Naive thymus-derived CD8-positive, alpha-beta T cell (primary cell): ENCODE measurements at regions not wholly inside any gene's neighbourhood (a gene's known extent, or its start where the extent isn't known, plus 50 kb on each side); places are given as distances from the start of the nearest gene placed in this dataset.
"Not testable (repeated sequence)": the region's sequence is repeated elsewhere in the genome, so short reads cannot be mapped to it uniquely, and the experiment has no call there.

Experiments used
- ATAC-seq, 2 donors: fragments of 150-1000 bp; cut with Tn5 transposase in 1 of 2; sonication (Bioruptor Pico), chemical (Tn5 transposase) in 1 of 2; 1 replicate in 1 of 2; 2 replicates in 1 of 2; pipeline ENCODE4 v1.10.0; 2021; ENCODE audit warnings: mild to moderate bottlenecking in 2 of 2, moderate library complexity in 2 of 2
- POLR2A ChIA-PET: fragments of 350-600 bp; sonication (Branson Sonifier 250); formaldehyde crosslinking; loops from one replicate; lab custom pipeline; 2021; ENCODE audit warnings: antibody characterized with exemption; lab: Charles Lee
- DNase-seq, 10 donors: peaks; one replicate each; pipeline versions ENCODE4 v3.0.0 to v3.0.0-alpha.2; 2020 to 2022
- H3K27ac Mint-ChIP-seq, 10 donors: one replicate each; pipeline ENCODE4 v1.8.0; 2020 to 2022; ENCODE audit warnings: mild to moderate bottlenecking in 10 of 10, mixed read lengths in 10 of 10, moderate library complexity in 4 of 10, inconsistent platforms in 1 of 10
- H3K27me3 Mint-ChIP-seq, 5 donors: one replicate each; pipeline ENCODE4 v1.8.0; 2021 to 2022; ENCODE audit warnings: mixed read lengths in 5 of 5
- H3K36me3 Mint-ChIP-seq, 3 donors: one replicate each; pipeline ENCODE4 v1.8.0; 2020 to 2022; ENCODE audit warnings: mixed read lengths in 3 of 3, mild to moderate bottlenecking in 2 of 3, inconsistent platforms in 1 of 3
- H3K4me1 Mint-ChIP-seq, 4 donors: one replicate each; pipeline ENCODE4 v1.8.0; 2021 to 2022; ENCODE audit warnings: mixed read lengths in 4 of 4
- H3K4me3 Mint-ChIP-seq, 10 donors: one replicate each; pipeline ENCODE4 v1.8.0; 2020 to 2022; ENCODE audit warnings: mild to moderate bottlenecking in 10 of 10, mixed read lengths in 10 of 10, moderate library complexity in 6 of 10, inconsistent platforms in 1 of 10
- H3K9me3 Mint-ChIP-seq, 9 donors: one replicate each; pipeline ENCODE4 v1.8.0; 2020 to 2022; ENCODE audit warnings: mixed read lengths in 9 of 9, mild to moderate bottlenecking in 3 of 9, inconsistent platforms in 1 of 9, moderate library complexity in 1 of 9

DNA sequence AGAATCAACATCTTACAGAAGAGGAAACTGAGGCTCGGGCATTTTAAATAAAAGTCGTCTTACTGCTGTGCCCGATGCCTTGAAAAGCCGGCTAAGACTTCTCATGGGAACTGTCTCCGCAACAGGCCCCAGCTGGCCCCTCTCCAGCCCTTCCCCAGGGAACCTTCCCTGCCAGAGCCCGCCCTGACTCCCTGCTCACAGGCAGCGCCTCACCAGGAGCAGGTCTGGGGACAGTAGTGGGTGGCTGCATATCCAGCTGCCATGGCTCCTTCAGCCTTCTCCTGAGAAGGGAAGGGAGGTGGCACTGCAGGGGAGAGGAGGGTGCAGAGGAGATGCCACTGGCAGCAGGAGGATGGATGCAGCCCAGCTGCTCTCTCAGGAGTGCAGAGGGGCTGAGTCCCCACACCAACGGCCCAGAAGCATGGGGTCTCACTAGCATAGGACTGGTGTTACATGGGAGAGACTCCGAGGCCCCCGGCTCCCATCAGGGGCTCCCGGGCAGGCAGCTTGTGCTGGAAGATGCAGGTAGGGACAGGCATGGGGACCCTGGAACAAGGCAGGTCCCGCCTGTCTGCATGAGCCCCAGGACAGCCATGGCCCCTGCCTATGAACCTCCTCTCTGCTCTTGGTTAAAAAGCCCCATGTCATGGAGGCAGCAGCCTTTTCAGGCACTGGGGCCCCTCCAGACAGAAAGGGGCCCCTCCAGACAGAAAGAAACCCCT lies 216.4 kb upstream of the SGCG start:
- Mint-ChIP-seq H3K27me3 (peaks cover 0 to 14% (median 0%) of the 10 kb centered on the region in 5 donors), H3K27ac (no peak overlapping the region), H3K36me3 (no peaks in the 10 kb centered on the region), H3K4me1 (peaks cover 0 to 5% (median 0%) of the 10 kb centered on the region in 4 donors), H3K9me3 (no peaks in the 10 kb centered on the region), H3K4me3 (no peak overlapping the region)
- ATAC-seq (no peak), DNase-seq (no peak)
- POLR2A ChIA-PET: no interaction called here

DNA sequence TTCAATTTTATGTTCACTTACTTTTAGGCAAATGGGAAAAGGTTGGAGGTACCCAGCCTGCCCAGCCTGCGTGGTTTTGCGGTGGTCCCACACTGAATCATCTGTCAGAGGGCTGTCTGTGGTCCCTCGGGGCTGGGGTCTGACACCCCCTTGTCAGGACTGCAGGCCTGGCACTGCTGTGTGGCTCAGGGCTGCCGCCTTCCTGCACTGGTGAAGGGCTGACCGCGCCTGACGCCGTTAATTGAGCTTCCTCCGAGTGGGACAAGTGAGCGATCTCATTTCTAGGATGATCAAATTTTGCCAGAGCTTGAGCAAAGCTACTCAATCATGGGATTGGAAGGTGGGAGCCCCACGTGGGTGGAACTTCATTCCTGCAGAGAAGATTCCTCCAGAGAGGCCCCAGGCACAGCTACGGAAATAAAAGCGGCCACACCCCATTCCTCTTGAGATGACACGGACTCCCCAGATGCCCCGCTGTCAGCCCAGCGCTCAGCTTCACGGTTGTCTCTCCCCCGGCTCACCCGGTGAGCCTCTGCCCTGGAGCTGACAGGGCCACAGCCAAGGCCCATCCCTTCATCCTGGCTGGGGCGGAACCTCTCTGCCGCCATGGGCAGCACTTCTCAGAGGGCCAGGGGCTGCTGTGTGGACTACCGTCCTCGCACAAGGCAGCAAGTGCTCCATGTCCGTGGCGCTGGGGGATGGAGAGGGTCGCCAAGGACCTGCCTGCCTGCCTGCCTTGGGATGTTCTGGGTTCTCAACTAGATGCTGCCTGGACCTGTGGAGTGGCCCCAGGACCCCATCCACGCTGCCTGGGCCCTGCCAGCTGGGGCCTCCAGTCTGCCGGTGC lies 215.5 kb upstream of the SGCG start:
- H3K36me3 Mint-ChIP-seq, H3K27ac Mint-ChIP-seq, H3K4me1 Mint-ChIP-seq, H3K9me3 Mint-ChIP-seq, ATAC-seq, POLR2A ChIA-PET, H3K27me3 Mint-ChIP-seq, DNase-seq, H3K4me3 Mint-ChIP-seq: not testable (repeated sequence)

DNA sequence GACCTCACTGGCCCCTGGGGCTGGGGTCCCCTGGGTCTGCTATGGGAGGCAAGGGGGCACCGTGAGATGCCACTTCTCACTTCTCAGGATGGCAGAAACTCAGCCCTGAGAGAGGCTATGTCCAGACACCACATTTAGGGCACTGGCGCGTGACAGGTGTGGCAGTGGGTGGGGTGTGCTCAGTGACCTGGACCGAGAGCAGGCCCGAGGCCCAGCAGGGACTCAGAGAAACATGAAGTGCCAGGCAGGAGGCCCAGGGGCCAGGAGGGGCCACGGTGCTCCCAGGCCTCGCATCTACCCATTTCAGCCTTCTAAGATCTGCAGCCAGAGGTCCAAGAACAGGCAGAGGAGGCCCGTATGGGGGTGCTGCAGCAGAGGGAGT lies 214.9 kb upstream of the SGCG start:
- POLR2A ChIA-PET, H3K4me3 Mint-ChIP-seq, DNase-seq: not testable (repeated sequence)

DNA sequence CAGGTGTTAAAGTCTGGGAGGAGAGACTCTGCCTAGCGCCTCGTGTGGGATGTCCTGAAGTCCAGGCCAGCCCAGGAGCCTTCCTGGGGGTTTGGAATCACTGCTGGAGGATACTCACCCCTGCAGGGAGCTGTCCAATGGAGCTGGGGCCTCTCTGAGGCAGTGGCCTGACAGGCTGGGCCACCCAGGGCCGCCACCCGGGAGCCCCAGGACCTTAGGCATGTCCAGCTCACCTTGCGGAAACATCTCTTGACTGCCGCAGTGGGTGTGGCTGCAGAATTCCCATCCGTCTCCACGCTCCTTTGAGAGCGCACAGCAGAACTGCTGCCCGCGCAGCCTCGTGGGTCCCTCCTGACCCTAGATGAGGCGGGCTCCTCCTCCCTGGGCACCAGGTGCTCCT lies 214.0 kb upstream of the SGCG start:
- POLR2A ChIA-PET, H3K4me3 Mint-ChIP-seq, H3K4me1 Mint-ChIP-seq, ATAC-seq, H3K27ac Mint-ChIP-seq, DNase-seq, H3K36me3 Mint-ChIP-seq, H3K27me3 Mint-ChIP-seq, H3K9me3 Mint-ChIP-seq: not testable (repeated sequence)

More for the DNA sequence above, 214.9 kb upstream of the SGCG start:
- H3K36me3 Mint-ChIP-seq, H3K27ac Mint-ChIP-seq, H3K27me3 Mint-ChIP-seq, ATAC-seq, H3K9me3 Mint-ChIP-seq, H3K4me1 Mint-ChIP-seq: not testable (repeated sequence)

DNA sequence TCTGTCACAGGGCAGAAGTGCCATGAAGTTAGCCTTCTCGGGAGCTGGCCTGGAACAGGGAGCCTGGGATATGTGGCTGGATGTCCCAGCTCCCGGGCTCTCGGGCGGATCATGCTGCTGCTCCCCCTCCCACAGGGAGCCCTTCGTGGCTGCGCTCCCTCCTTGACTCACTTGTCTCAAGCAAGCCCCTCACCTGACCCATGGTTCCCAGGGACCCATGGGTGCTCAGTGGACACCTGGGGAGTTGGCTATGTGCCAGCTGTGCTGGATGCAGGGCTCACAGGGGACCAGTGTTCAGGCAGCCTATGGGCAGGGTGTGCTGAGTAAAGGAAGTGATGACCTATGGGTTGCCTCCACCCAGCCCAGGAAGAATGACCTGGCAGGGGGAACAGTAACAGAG lies 213.1 kb upstream of the SGCG start:
- POLR2A ChIA-PET: no interaction called here
- Mint-ChIP-seq H3K27ac (peak overlapping the region in 1 of 10 donors; percentile 2), H3K27me3 (peaks cover 0 to 4% (median 2%) of the 10 kb centered on the region in 5 donors), H3K4me3 (no peak overlapping the region), H3K4me1 (peaks cover 0 to 5% (median 0%) of the 10 kb centered on the region in 4 donors), H3K36me3 (no peaks in the 10 kb centered on the region), H3K9me3 (peaks cover 0 to 2% (median 0%) of the 10 kb centered on the region in 9 donors)
- no peak for ATAC-seq
- DNase-seq: no peak

DNA sequence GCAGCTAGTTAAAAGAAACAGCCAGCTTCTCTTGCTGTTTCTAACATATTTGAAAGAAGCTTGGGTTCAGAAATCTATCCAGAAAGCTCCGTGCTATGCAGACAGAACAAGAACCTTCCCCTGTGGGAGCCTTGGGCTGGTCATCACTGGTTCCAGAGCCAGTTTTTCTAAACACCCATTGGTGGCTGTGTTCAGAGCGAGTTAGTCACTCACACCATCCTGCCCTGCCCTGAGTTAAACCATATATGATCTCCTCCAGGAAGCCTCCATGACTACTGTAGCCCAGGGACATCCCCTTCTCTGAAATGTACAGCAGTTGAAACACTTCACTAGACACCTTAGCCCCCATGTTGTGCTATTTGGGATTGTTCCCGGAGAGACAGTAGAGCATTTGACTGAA lies 200.8 kb upstream of the SGCG start:
- H3K36me3 Mint-ChIP-seq: peaks cover 0 to 6% (median 0%) of the 10 kb centered on the region in 3 donors
- H3K9me3 Mint-ChIP-seq: peaks cover 0 to 28% (median 9%) of the 10 kb centered on the region in 9 donors
- no peaks in the 10 kb centered on the region for H3K4me1 Mint-ChIP-seq
- H3K27ac Mint-ChIP-seq: no peak overlapping the region
- POLR2A ChIA-PET: no interaction called here
- H3K27me3 Mint-ChIP-seq: peaks cover 0 to 11% (median 2%) of the 10 kb centered on the region in 5 donors
- H3K4me3 Mint-ChIP-seq: no peak overlapping the region
- DNase-seq (no peak), ATAC-seq (no peak)

DNA sequence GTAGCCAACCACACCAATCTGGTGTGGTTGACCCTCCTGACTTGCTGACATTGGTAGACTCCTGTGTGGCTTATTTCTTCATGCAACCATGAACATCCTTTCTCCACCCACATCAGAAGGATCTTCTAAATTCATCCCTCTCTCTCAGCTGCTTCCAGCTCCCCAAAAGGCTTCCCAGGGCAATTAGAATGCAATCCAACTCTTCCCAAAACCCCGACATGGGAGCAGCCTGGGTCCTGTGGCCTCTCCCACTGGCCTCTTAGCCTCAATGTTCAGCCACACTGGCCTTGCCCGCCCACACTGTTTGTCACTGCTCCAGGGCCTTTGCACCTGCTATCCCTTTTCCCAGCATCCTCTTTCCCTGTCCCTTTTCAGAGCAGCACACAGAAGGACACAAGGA lies 199.8 kb upstream of the SGCG start:
- no peak for DNase-seq
- H3K9me3 Mint-ChIP-seq: peaks cover 0 to 36% (median 18%) of the 10 kb centered on the region in 9 donors
- POLR2A ChIA-PET: no interaction called here

DNA sequence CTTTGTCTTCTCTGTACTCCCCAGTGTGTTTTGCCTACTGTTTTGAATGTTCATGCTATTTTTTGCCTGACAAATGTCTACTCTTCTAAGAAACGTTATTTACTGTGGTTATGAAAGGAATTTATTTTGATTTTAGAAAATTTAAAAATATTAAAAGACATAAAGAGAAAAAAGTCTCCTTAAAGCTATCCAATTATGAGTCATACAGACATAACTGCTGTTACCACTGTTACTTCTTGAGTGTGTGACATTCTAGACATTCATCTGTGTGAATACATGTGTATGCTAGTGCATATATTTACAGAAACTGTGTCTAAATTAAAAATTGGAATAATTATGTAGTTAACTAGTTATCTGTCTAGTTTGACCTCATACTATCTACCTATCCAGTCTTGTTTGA lies 187.6 kb upstream of the SGCG start:
- DNase-seq (no peak), ATAC-seq (no peak)
- H3K4me3 Mint-ChIP-seq: no peak overlapping the region
- no peaks in the 10 kb centered on the region for H3K4me1 Mint-ChIP-seq
- no peak overlapping the region for H3K27ac Mint-ChIP-seq
- peaks cover 0 to 9% (median 0%) of the 10 kb centered on the region in 9 donors for H3K9me3 Mint-ChIP-seq
- H3K36me3 Mint-ChIP-seq: no peaks in the 10 kb centered on the region
- POLR2A ChIA-PET: no interaction called here
- H3K27me3 Mint-ChIP-seq: peaks cover 0 to 12% (median 6%) of the 10 kb centered on the region in 5 donors

More for the DNA sequence above, 199.8 kb upstream of the SGCG start:
- no peak for ATAC-seq
- H3K27ac Mint-ChIP-seq: no peak overlapping the region
- H3K4me1 Mint-ChIP-seq: no peaks in the 10 kb centered on the region
- no peak overlapping the region for H3K4me3 Mint-ChIP-seq
- peaks cover 0 to 11% (median 0%) of the 10 kb centered on the region in 5 donors for H3K27me3 Mint-ChIP-seq
- H3K36me3 Mint-ChIP-seq: peaks cover 0 to 12% (median 0%) of the 10 kb centered on the region in 3 donors

DNA sequence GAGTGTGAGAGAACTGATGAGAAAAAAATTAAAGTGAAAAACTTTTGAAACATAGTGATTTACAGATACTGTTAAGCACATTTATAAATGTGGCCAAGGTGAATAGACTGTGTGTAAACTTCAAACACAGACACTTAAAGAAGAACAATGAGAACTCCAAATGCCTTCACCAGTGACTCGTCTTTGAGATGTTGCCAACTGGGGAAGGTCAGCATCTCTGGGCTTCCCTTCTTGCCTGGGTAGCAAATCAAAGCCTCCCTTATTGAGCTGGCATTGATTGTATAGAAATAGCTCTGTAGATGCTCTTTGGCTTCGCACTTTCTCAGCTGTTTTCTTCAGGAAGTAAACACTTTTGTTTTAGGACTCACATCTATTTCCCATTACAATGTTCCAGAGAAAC lies 177.3 kb upstream of the SGCG start:
- ATAC-seq (no peak), DNase-seq (no peak)
- H3K4me3 Mint-ChIP-seq: no peak overlapping the region
- peaks cover 0 to 15% (median 0%) of the 10 kb centered on the region in 3 donors for H3K36me3 Mint-ChIP-seq
- POLR2A ChIA-PET: no interaction called here
- H3K4me1 Mint-ChIP-seq: no peaks in the 10 kb centered on the region
- H3K9me3 Mint-ChIP-seq: peaks cover 2 to 29% (median 15%) of the 10 kb centered on the region in 9 donors
- peaks cover 0 to 25% (median 4%) of the 10 kb centered on the region in 5 donors for H3K27me3 Mint-ChIP-seq
- no peak overlapping the region for H3K27ac Mint-ChIP-seq

DNA sequence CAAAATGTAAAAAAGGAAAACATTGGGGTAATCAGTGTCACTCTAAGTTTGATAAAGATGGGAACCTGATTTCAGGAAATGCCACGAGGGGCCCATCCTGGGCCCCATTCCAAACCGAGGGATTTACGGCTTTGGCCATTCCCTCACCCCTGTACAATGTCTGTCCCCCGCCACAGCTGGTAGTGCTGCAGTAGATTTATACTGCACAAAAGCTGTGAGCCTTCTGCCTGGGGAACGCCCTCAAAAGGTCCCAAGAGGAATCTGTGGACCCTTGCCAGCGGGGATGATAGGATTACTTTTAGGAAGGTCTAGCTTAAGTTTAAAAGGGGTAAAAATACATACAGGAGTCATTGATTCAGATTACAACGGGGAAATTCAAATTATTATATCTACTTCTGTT lies 173.4 kb upstream of the SGCG start:
- Mint-ChIP-seq H3K27me3 (peaks cover 0 to 25% (median 4%) of the 10 kb centered on the region in 5 donors), H3K4me1 (no peaks in the 10 kb centered on the region), H3K9me3 (peaks cover 2 to 16% (median 6%) of the 10 kb centered on the region in 9 donors), H3K27ac (no peak overlapping the region), H3K36me3 (peaks cover 0 to 4% (median 0%) of the 10 kb centered on the region in 3 donors), H3K4me3 (no peak overlapping the region)
- POLR2A ChIA-PET: no interaction called here
- DNase-seq: no peak
- no peak for ATAC-seq

DNA sequence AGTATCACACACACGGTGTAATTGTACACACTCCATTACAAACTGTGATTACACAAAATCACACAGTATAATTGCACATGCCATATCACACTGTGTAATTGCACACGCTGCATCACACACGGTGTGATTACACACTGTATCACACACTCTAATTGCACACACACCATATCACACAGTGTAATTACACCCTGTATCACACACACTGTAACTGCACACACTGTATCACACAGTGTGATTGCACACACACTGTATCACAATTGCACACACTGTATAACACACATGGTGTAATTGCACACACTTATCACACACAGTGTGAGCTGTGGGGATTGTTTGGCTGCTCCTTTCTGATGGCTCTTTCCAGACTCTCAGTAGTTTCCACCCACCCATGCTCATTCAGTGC lies 162.6 kb upstream of the SGCG start:
- Mint-ChIP-seq H3K27ac (no peak overlapping the region), H3K4me3 (no peak overlapping the region), H3K27me3 (peaks cover 1 to 23% (median 10%) of the 10 kb centered on the region in 5 donors), H3K4me1 (no peaks in the 10 kb centered on the region), H3K36me3 (no peaks in the 10 kb centered on the region), H3K9me3 (peaks cover 0 to 3% (median 0%) of the 10 kb centered on the region in 9 donors)
- DNase-seq: no peak
- POLR2A ChIA-PET: no interaction called here
- no peak for ATAC-seq

DNA sequence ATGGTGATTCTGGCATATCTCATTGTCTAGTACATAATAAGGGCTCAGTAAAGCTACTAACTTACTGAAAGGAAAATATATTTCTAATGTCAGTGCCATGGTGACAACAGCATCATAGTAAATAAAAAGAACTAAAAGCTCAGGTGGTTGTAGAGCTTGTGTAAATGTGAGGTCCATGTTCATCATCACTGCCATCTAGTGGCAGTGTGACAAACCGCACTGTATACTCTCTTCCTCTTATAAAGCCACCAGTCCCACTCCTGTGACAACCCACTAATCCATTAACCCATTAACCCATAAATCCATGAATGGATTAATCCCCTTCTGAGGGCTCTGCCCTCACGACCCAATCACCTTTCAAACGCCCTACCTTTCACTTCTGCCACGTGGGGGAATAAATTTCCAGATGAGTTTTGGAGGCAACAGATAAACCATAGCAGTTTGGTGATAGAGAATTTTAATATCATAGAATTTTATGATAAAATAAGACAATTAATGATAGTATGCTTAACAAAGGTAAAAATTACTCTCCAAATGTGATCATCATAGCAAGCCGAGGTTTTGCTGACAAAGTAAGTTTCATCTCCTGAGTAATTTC lies 160.4 kb upstream of the SGCG start:
- peak; percentile 62 to 68 for ATAC-seq
- POLR2A ChIA-PET: no interaction called here
- no peak overlapping the region for H3K27ac Mint-ChIP-seq

DNA sequence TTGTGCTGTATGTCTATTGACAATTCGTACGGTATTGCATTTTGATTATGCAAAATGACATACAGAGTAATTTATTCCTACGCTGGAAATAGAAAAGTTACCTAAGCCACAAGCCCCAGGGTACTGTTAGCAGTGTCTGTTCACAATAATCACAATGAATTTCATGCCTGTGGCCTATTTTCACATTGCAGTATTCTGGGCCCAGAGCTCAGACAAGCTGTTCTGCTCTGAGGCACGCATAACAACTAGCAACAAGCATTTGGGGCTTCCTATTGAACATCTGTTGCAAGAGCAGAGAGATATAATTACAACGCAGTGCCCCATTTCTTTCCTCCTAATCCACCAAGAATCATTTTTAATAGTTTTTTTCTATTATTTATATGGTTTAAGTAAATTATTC lies 158.9 kb upstream of the SGCG start:
- no peak for DNase-seq
- Mint-ChIP-seq H3K27ac (no peak overlapping the region), H3K27me3 (peaks cover 1 to 24% (median 8%) of the 10 kb centered on the region in 5 donors), H3K4me1 (peaks cover 0 to 6% (median 0%) of the 10 kb centered on the region in 4 donors), H3K9me3 (no peaks in the 10 kb centered on the region), H3K4me3 (no peak overlapping the region), H3K36me3 (no peaks in the 10 kb centered on the region)
- no peak for ATAC-seq
- POLR2A ChIA-PET: no interaction called here

More for the DNA sequence above, 160.4 kb upstream of the SGCG start:
- no peaks in the 10 kb centered on the region for H3K9me3 Mint-ChIP-seq
- no peaks in the 10 kb centered on the region for H3K36me3 Mint-ChIP-seq
- H3K27me3 Mint-ChIP-seq: peaks cover 1 to 24% (median 8%) of the 10 kb centered on the region in 5 donors
- DNase-seq: peak in 5 of 10 donors; percentile 4 to 37 (median 18)
- H3K4me1 Mint-ChIP-seq: no peaks in the 10 kb centered on the region
- no peak overlapping the region for H3K4me3 Mint-ChIP-seq
